ENCODE measurements at regions not wholly inside any gene's neighbourhood (a gene's known extent, or its start where the extent isn't known, plus 50 kb on each side); places are given as distances from the start of the nearest gene placed in this dataset.
"Not testable (repeated sequence)": the region's sequence is repeated elsewhere in the genome, so short reads cannot be mapped to it uniquely, and the experiment has no call there.

DNA sequence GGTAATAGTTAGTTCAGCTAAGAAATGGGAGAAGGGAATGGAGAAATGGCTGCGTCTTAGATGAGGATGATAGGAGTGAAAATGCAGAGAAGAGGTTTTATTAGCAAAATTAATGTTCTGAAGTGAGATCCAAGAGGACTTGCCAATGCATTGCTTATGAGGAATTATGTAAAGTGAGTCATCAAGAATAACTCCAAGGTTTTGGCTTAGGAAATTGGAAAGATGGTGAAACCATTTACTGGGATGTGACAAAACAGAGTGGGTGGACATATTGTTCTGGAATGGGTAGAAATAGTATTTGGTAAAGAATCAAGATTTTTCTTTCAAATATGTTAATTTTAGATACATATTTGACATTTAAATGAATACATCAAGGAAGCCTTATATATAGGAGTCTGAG, 306.6 kb upstream of the CYRIA start:
- Histone ChIP-seq H3K27me3 (ENCODE audit: low read length) (no peaks in the 10 kb centered on the region), H4K20me1 (ENCODE audit: insufficient read depth, low read depth, low read length) (no peaks in the 10 kb centered on the region), H2AFZ (ENCODE audit: low read length) (no peak overlapping the region), H3K9me2 (replicated peaks; ENCODE audit: insufficient read depth, low read length) (no peaks in the 10 kb centered on the region), H3K9ac (ENCODE audit: low read length) (no peak overlapping the region), H3K27ac (ENCODE audit: low read length) (no peak overlapping the region), H3K36me3 (ENCODE audit: insufficient read depth, low read length) (no peaks in the 10 kb centered on the region), H3K79me2 (ENCODE audit: low read length) (no peaks in the 10 kb centered on the region), H3K4me1 (ENCODE audit: low read length) (no peaks in the 10 kb centered on the region), H3K9me3 (ENCODE audit: low read length) (no peaks in the 10 kb centered on the region), H3K4me2 (ENCODE audit: low read depth, low read length, poor library complexity, severe bottlenecking) (no peak overlapping the region), H3K4me3 (ENCODE audit: low read length) (no peak overlapping the region)
- no peak for DNase-seq

DNA sequence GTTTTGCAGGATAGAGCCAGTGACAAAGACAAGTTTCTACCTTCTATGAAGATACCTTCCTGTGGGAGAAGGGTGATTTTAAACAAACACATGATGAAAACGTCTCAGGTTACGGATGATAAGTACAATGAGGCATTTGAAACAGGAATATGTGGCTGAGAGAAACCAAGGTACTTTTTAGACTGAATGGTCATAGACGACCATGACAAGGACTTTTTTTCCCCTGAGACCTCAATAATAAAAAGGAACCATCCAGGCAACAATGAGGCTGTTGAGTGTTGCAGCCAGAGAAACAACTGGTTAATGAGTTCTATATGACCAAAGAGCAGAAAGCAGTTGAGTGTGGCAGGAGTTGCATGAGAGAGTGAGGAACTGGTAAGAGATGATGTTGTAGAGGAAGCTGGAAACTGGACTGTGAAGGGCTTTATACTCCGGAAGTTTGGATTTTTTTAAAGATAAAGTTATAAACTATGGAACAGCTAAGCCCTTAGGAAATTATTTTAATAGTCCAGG, 306.1 kb upstream of the CYRIA start:
- H3K79me2 ChIP-seq (ENCODE audit: low read length), result no peaks in the 10 kb centered on the region
- H3K27me3 ChIP-seq (ENCODE audit: low read length), result no peaks in the 10 kb centered on the region
- H3K9ac ChIP-seq (ENCODE audit: low read length), result no peak overlapping the region
- DNase-seq, result no peak
- no peak overlapping the region for H3K27ac ChIP-seq (ENCODE audit: low read length)
- no peaks in the 10 kb centered on the region for H3K9me2 ChIP-seq (replicated peaks; ENCODE audit: insufficient read depth, low read length)
- no peaks in the 10 kb centered on the region for H3K9me3 ChIP-seq (ENCODE audit: low read length)
- H2AFZ ChIP-seq (ENCODE audit: low read length), result no peak overlapping the region
- no peaks in the 10 kb centered on the region for H4K20me1 ChIP-seq (ENCODE audit: insufficient read depth, low read depth, low read length)
- no peak overlapping the region for H3K4me2 ChIP-seq (ENCODE audit: low read depth, low read length, poor library complexity, severe bottlenecking)
- H3K4me1 ChIP-seq (ENCODE audit: low read length), result no peaks in the 10 kb centered on the region
- H3K4me3 ChIP-seq (ENCODE audit: low read length), result no peak overlapping the region
- no peaks in the 10 kb centered on the region for H3K36me3 ChIP-seq (ENCODE audit: insufficient read depth, low read length)

- H3K4me2 ChIP-seq (ENCODE audit: low read depth, low read length, poor library complexity, severe bottlenecking); H3K9me3 ChIP-seq (ENCODE audit: low read length); H4K20me1 ChIP-seq (ENCODE audit: insufficient read depth, low read depth, low read length); H3K4me3 ChIP-seq (ENCODE audit: low read length); H3K36me3 ChIP-seq (ENCODE audit: insufficient read depth, low read length); H3K9ac ChIP-seq (ENCODE audit: low read length); H3K4me1 ChIP-seq (ENCODE audit: low read length); H3K79me2 ChIP-seq (ENCODE audit: low read length); H3K9me2 ChIP-seq (replicated peaks; ENCODE audit: insufficient read depth, low read length); DNase-seq; H2AFZ ChIP-seq (ENCODE audit: low read length); H3K27ac ChIP-seq (ENCODE audit: low read length); H3K27me3 ChIP-seq (ENCODE audit: low read length): not testable (repeated sequence)
These were observed 305.3 kb upstream of the CYRIA start for GRCh38 chr2:16970948-16971347.

DNA sequence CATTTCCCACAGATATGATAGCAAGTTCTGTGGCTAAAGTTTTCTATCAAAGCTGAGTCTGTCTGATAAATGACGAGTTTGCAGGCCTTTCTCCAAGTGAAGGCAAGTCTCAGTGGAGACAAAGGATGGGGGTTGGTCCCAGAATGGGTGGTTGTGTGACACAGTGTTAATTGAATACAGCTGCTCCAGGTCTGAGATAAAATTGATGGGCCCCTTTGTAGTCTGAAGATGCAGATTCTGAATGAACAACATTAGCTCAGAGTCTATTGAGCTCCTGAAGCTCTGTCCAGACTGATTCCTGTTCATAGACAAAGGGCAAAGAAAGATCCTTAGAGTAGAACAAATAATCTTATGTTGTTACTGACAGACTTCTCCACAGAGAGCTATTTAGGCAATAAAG, 296.9 kb upstream of the CYRIA start:
- Histone ChIP-seq H2AFZ (ENCODE audit: low read length) (no peak overlapping the region), H4K20me1 (ENCODE audit: insufficient read depth, low read depth, low read length) (no peaks in the 10 kb centered on the region), H3K36me3 (ENCODE audit: insufficient read depth, low read length) (no peaks in the 10 kb centered on the region), H3K9ac (ENCODE audit: low read length) (no peak overlapping the region), H3K79me2 (ENCODE audit: low read length) (no peaks in the 10 kb centered on the region), H3K4me3 (ENCODE audit: low read length) (no peak overlapping the region), H3K4me2 (ENCODE audit: low read depth, low read length, poor library complexity, severe bottlenecking) (no peak overlapping the region), H3K27me3 (ENCODE audit: low read length) (no peaks in the 10 kb centered on the region), H3K27ac (ENCODE audit: low read length) (no peak overlapping the region), H3K9me2 (replicated peaks; ENCODE audit: insufficient read depth, low read length) (no peaks in the 10 kb centered on the region), H3K4me1 (ENCODE audit: low read length) (no peaks in the 10 kb centered on the region), H3K9me3 (ENCODE audit: low read length) (no peaks in the 10 kb centered on the region)
- DNase-seq, result no peak

- no peak for DNase-seq
- H3K79me2 ChIP-seq (ENCODE audit: low read length), result no peaks in the 10 kb centered on the region
- no peak overlapping the region for H3K9ac ChIP-seq (ENCODE audit: low read length)
- no peaks in the 10 kb centered on the region for H3K36me3 ChIP-seq (ENCODE audit: insufficient read depth, low read length)
- H3K27ac ChIP-seq (ENCODE audit: low read length), result no peak overlapping the region
- no peak overlapping the region for H3K4me3 ChIP-seq (ENCODE audit: low read length)
- no peaks in the 10 kb centered on the region for H4K20me1 ChIP-seq (ENCODE audit: insufficient read depth, low read depth, low read length)
- H3K4me1 ChIP-seq (ENCODE audit: low read length), result no peaks in the 10 kb centered on the region
- no peak overlapping the region for H3K4me2 ChIP-seq (ENCODE audit: low read depth, low read length, poor library complexity, severe bottlenecking)
- H3K9me3 ChIP-seq (ENCODE audit: low read length), result no peaks in the 10 kb centered on the region
- H2AFZ ChIP-seq (ENCODE audit: low read length), result no peak overlapping the region
- H3K9me2 ChIP-seq (replicated peaks; ENCODE audit: insufficient read depth, low read length), result no peaks in the 10 kb centered on the region
- no peaks in the 10 kb centered on the region for H3K27me3 ChIP-seq (ENCODE audit: low read length)
These were observed 294.9 kb upstream of the CYRIA start for GRCh38 chr2:16960579-16960978.

GRCh38 chr2:16958266-16958665, 292.6 kb upstream of the CYRIA start:
- Histone ChIP-seq H3K9me2 (replicated peaks; ENCODE audit: insufficient read depth, low read length) (no peaks in the 10 kb centered on the region), H3K36me3 (ENCODE audit: insufficient read depth, low read length) (no peaks in the 10 kb centered on the region), H3K79me2 (ENCODE audit: low read length) (no peaks in the 10 kb centered on the region), H3K27me3 (ENCODE audit: low read length) (no peaks in the 10 kb centered on the region), H3K4me1 (ENCODE audit: low read length) (no peaks in the 10 kb centered on the region), H4K20me1 (ENCODE audit: insufficient read depth, low read depth, low read length) (no peaks in the 10 kb centered on the region), H3K4me3 (ENCODE audit: low read length) (no peak overlapping the region), H3K9me3 (ENCODE audit: low read length) (no peaks in the 10 kb centered on the region), H3K9ac (ENCODE audit: low read length) (no peak overlapping the region), H3K4me2 (ENCODE audit: low read depth, low read length, poor library complexity, severe bottlenecking) (no peak overlapping the region), H2AFZ (ENCODE audit: low read length) (no peak overlapping the region), H3K27ac (ENCODE audit: low read length) (no peak overlapping the region)
- no peak for DNase-seq

- Histone ChIP-seq H3K36me3 (ENCODE audit: insufficient read depth, low read length) (no peaks in the 10 kb centered on the region), H3K9me3 (ENCODE audit: low read length) (no peaks in the 10 kb centered on the region), H3K27ac (ENCODE audit: low read length) (no peak overlapping the region), H3K9ac (ENCODE audit: low read length) (no peak overlapping the region), H4K20me1 (ENCODE audit: insufficient read depth, low read depth, low read length) (no peaks in the 10 kb centered on the region), H3K9me2 (replicated peaks; ENCODE audit: insufficient read depth, low read length) (no peaks in the 10 kb centered on the region), H3K4me2 (ENCODE audit: low read depth, low read length, poor library complexity, severe bottlenecking) (no peak overlapping the region), H3K4me1 (ENCODE audit: low read length) (peaks cover 3% of the 10 kb centered on the region), H2AFZ (ENCODE audit: low read length) (no peak overlapping the region), H3K79me2 (ENCODE audit: low read length) (no peaks in the 10 kb centered on the region), H3K27me3 (ENCODE audit: low read length) (no peaks in the 10 kb centered on the region), H3K4me3 (ENCODE audit: low read length) (no peak overlapping the region)
- DNase-seq, result no peak
These were observed 287.2 kb upstream of the CYRIA start for GRCh38 chr2:16952805-16953204.

- no peaks in the 10 kb centered on the region for H3K9me2 ChIP-seq (replicated peaks; ENCODE audit: insufficient read depth, low read length)
- no peaks in the 10 kb centered on the region for H4K20me1 ChIP-seq (ENCODE audit: insufficient read depth, low read depth, low read length)
- no peak overlapping the region for H3K27ac ChIP-seq (ENCODE audit: low read length)
- no peak overlapping the region for H3K4me2 ChIP-seq (ENCODE audit: low read depth, low read length, poor library complexity, severe bottlenecking)
- H3K27me3 ChIP-seq (ENCODE audit: low read length), result no peaks in the 10 kb centered on the region
- H3K36me3 ChIP-seq (ENCODE audit: insufficient read depth, low read length), result no peaks in the 10 kb centered on the region
- no peak overlapping the region for H3K9ac ChIP-seq (ENCODE audit: low read length)
- no peak overlapping the region for H3K4me3 ChIP-seq (ENCODE audit: low read length)
- no peaks in the 10 kb centered on the region for H3K79me2 ChIP-seq (ENCODE audit: low read length)
- H3K4me1 ChIP-seq (ENCODE audit: low read length), result peaks cover 3% of the 10 kb centered on the region
- no peaks in the 10 kb centered on the region for H3K9me3 ChIP-seq (ENCODE audit: low read length)
- no peak for DNase-seq
- H2AFZ ChIP-seq (ENCODE audit: low read length), result no peak overlapping the region
These were observed 286.7 kb upstream of the CYRIA start for GRCh38 chr2:16952368-16952767.

- H2AFZ ChIP-seq (ENCODE audit: low read length), result no peak overlapping the region
- no peak overlapping the region for H3K4me2 ChIP-seq (ENCODE audit: low read depth, low read length, poor library complexity, severe bottlenecking)
- H3K36me3 ChIP-seq (ENCODE audit: insufficient read depth, low read length), result no peaks in the 10 kb centered on the region
- no peaks in the 10 kb centered on the region for H3K9me3 ChIP-seq (ENCODE audit: low read length)
- no peaks in the 10 kb centered on the region for H3K27me3 ChIP-seq (ENCODE audit: low read length)
- no peak for DNase-seq
- H4K20me1 ChIP-seq (ENCODE audit: insufficient read depth, low read depth, low read length), result no peaks in the 10 kb centered on the region
- H3K79me2 ChIP-seq (ENCODE audit: low read length), result no peaks in the 10 kb centered on the region
- H3K4me1 ChIP-seq (ENCODE audit: low read length), result peaks cover 3% of the 10 kb centered on the region
- no peak overlapping the region for H3K27ac ChIP-seq (ENCODE audit: low read length)
- H3K9me2 ChIP-seq (replicated peaks; ENCODE audit: insufficient read depth, low read length), result no peaks in the 10 kb centered on the region
- H3K4me3 ChIP-seq (ENCODE audit: low read length), result no peak overlapping the region
- H3K9ac ChIP-seq (ENCODE audit: low read length), result no peak overlapping the region
These were observed 284.8 kb upstream of the CYRIA start for GRCh38 chr2:16950436-16950835.
